Endothelial cell of umbilical vein (primary cell): ENCODE measurements at regions not wholly inside any gene's neighbourhood (a gene's known extent, or its start where the extent isn't known, plus 50 kb on each side); places are given as distances from the start of the nearest gene placed in this dataset.
"Not testable (repeated sequence)": the region's sequence is repeated elsewhere in the genome, so short reads cannot be mapped to it uniquely, and the experiment has no call there.

Experiments
- EZH2 ChIP-seq: IDR thresholded peaks from 2 replicates; pipeline ENCODE4 v1.6.1; 2012; ENCODE audit warnings: borderline replicate concordance, low read depth, mild to moderate bottlenecking, moderate library complexity, low read length, inconsistent platforms; ENCODE audit not compliant: severe bottlenecking
- FOS ChIP-seq: IDR thresholded peaks from 2 replicates; pipeline ENCODE4 v1.6.1; 2011; ENCODE audit warnings: mild to moderate bottlenecking, low read length, moderate library complexity, borderline replicate concordance; ENCODE audit not compliant: insufficient read depth
- GATA2 ChIP-seq: IDR thresholded peaks from 2 replicates; pipeline ENCODE4 v1.7.0; 2011; ENCODE audit warnings: low read depth, mild to moderate bottlenecking, moderate library complexity, mixed read lengths, low read length; ENCODE audit not compliant: insufficient read length, insufficient read depth
- JUN ChIP-seq: IDR thresholded peaks from 2 replicates; pipeline ENCODE4 v1.6.1; 2011; ENCODE audit warnings: borderline replicate concordance, low read depth; ENCODE audit not compliant: insufficient read length, insufficient read depth
- MAX ChIP-seq: IDR thresholded peaks from 2 replicates; pipeline ENCODE4 v1.6.1; 2011; ENCODE audit not compliant: insufficient read depth, insufficient read length
- MYC ChIP-seq: IDR thresholded peaks from one replicate; pipeline ENCODE4 v1.6.1; 2011; ENCODE audit warnings: mild to moderate bottlenecking, low read depth, low read length
- POLR2A ChIP-seq: IDR thresholded peaks from 2 replicates; pipeline ENCODE4 v1.6.1; 2012; ENCODE audit warnings: low read depth, mild to moderate bottlenecking, control low read depth, low read length
- POLR2AphosphoS5 ChIP-seq: IDR thresholded peaks from 2 replicates; pipeline ENCODE4 v1.6.1; 2012; ENCODE audit warnings: low read depth, mild to moderate bottlenecking, control low read depth, low read length, moderate library complexity; ENCODE audit not compliant: insufficient read depth
- TF ChIP-seq, protein P1 (sequence below), 2 donors: IDR thresholded peaks; 1 replicate in 1 of 2; 2 replicates in 1 of 2; pipeline ENCODE4 v1.5.1; 2011; ENCODE audit warnings: low read length in 2 of 2, mild to moderate bottlenecking in 2 of 2, moderate library complexity in 2 of 2, control low read depth in 1 of 2, inconsistent platforms in 1 of 2, low read depth in 1 of 2; ENCODE audit not compliant: insufficient read depth in 1 of 2; ENCODE audit errors: extremely low read depth in 1 of 2

DNA sequence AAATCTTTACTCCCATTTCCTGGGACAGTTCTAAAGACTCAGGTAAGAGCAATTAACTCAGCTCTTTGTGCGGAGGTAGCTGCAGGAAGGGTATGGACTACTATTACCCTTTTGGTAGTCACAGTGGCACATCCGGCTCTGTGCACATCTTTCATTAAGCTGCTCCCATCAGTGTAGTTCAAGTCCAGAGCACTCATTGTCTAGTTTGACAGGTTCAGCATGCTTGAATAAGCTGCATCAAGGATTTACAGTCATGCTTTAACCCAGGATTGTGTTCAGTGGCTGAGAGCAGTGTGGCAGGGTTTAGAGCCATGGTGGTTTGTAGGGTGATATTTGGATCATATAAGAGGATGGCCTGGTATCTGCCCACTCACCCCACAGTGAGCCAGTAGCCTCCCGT lies 478.4 kb upstream of the NDN start:
- TF ChIP-seq, protein P1, sequence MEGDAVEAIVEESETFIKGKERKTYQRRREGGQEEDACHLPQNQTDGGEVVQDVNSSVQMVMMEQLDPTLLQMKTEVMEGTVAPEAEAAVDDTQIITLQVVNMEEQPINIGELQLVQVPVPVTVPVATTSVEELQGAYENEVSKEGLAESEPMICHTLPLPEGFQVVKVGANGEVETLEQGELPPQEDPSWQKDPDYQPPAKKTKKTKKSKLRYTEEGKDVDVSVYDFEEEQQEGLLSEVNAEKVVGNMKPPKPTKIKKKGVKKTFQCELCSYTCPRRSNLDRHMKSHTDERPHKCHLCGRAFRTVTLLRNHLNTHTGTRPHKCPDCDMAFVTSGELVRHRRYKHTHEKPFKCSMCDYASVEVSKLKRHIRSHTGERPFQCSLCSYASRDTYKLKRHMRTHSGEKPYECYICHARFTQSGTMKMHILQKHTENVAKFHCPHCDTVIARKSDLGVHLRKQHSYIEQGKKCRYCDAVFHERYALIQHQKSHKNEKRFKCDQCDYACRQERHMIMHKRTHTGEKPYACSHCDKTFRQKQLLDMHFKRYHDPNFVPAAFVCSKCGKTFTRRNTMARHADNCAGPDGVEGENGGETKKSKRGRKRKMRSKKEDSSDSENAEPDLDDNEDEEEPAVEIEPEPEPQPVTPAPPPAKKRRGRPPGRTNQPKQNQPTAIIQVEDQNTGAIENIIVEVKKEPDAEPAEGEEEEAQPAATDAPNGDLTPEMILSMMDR (IDR thresholded peaks at IDR 0.05; ENCODE audit: extremely low read depth in 1 of 2, insufficient read depth in 1 of 2, low read depth in 1 of 2, low read length in 2 of 2) = not testable (repeated sequence)
- TF ChIP-seq EZH2, POLR2AphosphoS5, POLR2A, MAX, FOS, GATA2, MYC, JUN: not testable (repeated sequence)
